Esophagus muscularis mucosa (tissue), 4 donors: ENCODE measurements at regions not wholly inside any gene's neighbourhood (a gene's known extent, or its start where the extent isn't known, plus 50 kb on each side); places are given as distances from the start of the nearest gene placed in this dataset.

Experiments used
- CTCF ChIP-seq, 3 experiments: fragments of 200-600 bp in 2 of 3; fragments of 450-650 bp in 1 of 3; sonication (generic) in 2 of 3; IDR thresholded peaks; one replicate each; pipeline ENCODE4 v1.5.1; 2017 to 2019; ENCODE audit warnings: antibody characterized with exemption in 3 of 3, mild to moderate bottlenecking in 2 of 3, moderate library complexity in 1 of 3
- EP300 ChIP-seq: sonication (generic); formaldehyde crosslinking; IDR thresholded peaks from one replicate; pipeline ENCODE4 v1.6.1; 2017; ENCODE audit warnings: antibody characterized with exemption
- POLR2A ChIP-seq: fragments of 450-650 bp; IDR thresholded peaks from one replicate; pipeline ENCODE4 v1.6.1; 2017; ENCODE audit warnings: antibody characterized with exemption, moderate library complexity, mild to moderate bottlenecking, low read depth
- POLR2AphosphoS5 ChIP-seq, 2 donors: sonication (generic); formaldehyde crosslinking; IDR thresholded peaks; one replicate each; pipeline ENCODE4 v1.6.1; 2017; ENCODE audit warnings: antibody characterized with exemption in 2 of 2

- TF ChIP-seq CTCF (IDR thresholded peaks at IDR 0.05), result no peak
- no peak for TF ChIP-seq POLR2A
- TF ChIP-seq EP300, result no peak
- no peak for TF ChIP-seq POLR2AphosphoS5 (IDR thresholded peaks at IDR 0.05)
These were observed 189.4 kb upstream of the CWC22 start for GRCh38 chr2:180196419-180196977.
